Gastrocnemius medialis (tissue), 4 donors: ENCODE measurements at regions not wholly inside any gene's neighbourhood (a gene's known extent, or its start where the extent isn't known, plus 50 kb on each side); places are given as distances from the start of the nearest gene placed in this dataset.

Source experiments
- POLR2A ChIP-seq, 2 donors: fragments of 450-650 bp; IDR thresholded peaks; one replicate each; pipeline ENCODE4 v1.6.1; 2017; ENCODE audit warnings: antibody characterized with exemption in 2 of 2, mild to moderate bottlenecking in 2 of 2, moderate library complexity in 2 of 2
- TF ChIP-seq, protein P1 (sequence below), 5 experiments: fragments of 450-650 bp in 3 of 5; fragments of 200-600 bp in 2 of 5; sonication (generic) in 2 of 5; IDR thresholded peaks in 4 of 5; conservative IDR thresholded peaks in 1 of 5; 1 replicate in 4 of 5; 2 replicates in 1 of 5; pipeline ENCODE4 v1.5.1; 2016 to 2019; ENCODE audit warnings: antibody characterized with exemption in 5 of 5, mild to moderate bottlenecking in 3 of 5, moderate library complexity in 3 of 5

DNA sequence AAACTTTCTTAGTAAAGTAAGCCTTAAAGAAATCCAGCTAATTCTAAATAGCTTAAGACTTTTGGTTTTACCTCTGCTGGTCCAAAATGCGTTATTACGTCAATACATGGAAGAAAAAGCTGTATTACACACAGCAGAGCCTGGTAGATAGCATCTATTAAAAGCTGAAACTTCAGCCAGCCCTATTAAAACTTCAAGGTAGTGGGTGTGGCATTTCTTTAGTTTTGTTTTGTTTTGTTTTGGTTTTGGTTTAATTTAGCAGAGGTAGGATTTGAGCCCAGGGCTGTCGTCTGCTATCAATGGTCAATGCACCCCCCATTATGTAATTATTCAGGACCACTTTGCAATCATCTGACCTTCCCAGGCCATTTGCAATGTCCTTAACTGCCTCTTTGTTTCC is 318.4 kb upstream of the MAF start:
- TF ChIP-seq POLR2A (IDR thresholded peaks at IDR 0.05) = no peak
- TF ChIP-seq, protein P1, sequence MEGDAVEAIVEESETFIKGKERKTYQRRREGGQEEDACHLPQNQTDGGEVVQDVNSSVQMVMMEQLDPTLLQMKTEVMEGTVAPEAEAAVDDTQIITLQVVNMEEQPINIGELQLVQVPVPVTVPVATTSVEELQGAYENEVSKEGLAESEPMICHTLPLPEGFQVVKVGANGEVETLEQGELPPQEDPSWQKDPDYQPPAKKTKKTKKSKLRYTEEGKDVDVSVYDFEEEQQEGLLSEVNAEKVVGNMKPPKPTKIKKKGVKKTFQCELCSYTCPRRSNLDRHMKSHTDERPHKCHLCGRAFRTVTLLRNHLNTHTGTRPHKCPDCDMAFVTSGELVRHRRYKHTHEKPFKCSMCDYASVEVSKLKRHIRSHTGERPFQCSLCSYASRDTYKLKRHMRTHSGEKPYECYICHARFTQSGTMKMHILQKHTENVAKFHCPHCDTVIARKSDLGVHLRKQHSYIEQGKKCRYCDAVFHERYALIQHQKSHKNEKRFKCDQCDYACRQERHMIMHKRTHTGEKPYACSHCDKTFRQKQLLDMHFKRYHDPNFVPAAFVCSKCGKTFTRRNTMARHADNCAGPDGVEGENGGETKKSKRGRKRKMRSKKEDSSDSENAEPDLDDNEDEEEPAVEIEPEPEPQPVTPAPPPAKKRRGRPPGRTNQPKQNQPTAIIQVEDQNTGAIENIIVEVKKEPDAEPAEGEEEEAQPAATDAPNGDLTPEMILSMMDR (IDR thresholded peaks at IDR 0.05 in 4 of 5, conservative IDR thresholded peaks at IDR 0.05 in 1 of 5) = no peak
